Fibroblast of skin of right quadriceps (primary cell): ENCODE measurements at regions not wholly inside any gene's neighbourhood (a gene's known extent, or its start where the extent isn't known, plus 50 kb on each side); places are given as distances from the start of the nearest gene placed in this dataset.

Experiments used
- DNase-seq: peaks from one replicate; pipeline ENCODE4 v3.0.0-alpha.2; 2013

- no peak for DNase-seq
Measured at GRCh38 chr9:675697-676370, 165.7 kb upstream of the DMRT1 start.

- no peak for DNase-seq
Measured at GRCh38 chr9:676780-677438, 164.6 kb upstream of the DMRT1 start.

- DNase-seq = no peak
Measured at GRCh38 chr9:677461-678097, 163.9 kb upstream of the DMRT1 start.

GRCh38 chr9:678897-679296 lies 162.6 kb upstream of the DMRT1 start:
- no peak for DNase-seq

- DNase-seq = no peak
Measured at GRCh38 chr9:679462-679861, 162.0 kb upstream of the DMRT1 start.

- no peak for DNase-seq
Measured at GRCh38 chr9:680106-680505, 161.4 kb upstream of the DMRT1 start.

GRCh38 chr9:682633-683508 lies 158.6 kb upstream of the DMRT1 start:
- peak; percentile 19 for DNase-seq

- DNase-seq = no peak
Measured at GRCh38 chr9:683509-684021, 157.9 kb upstream of the DMRT1 start.

GRCh38 chr9:684054-684890 lies 157.2 kb upstream of the DMRT1 start:
- peak; percentile 85 for DNase-seq

GRCh38 chr9:684941-685340 lies 156.6 kb upstream of the DMRT1 start:
- peak; percentile 94 for DNase-seq

GRCh38 chr9:686321-686813 lies 155.1 kb upstream of the DMRT1 start:
- DNase-seq = peak; percentile 52

GRCh38 chr9:687034-687785 lies 154.3 kb upstream of the DMRT1 start:
- no peak for DNase-seq

- no peak for DNase-seq
Measured at GRCh38 chr9:687994-688393, 153.5 kb upstream of the DMRT1 start.

GRCh38 chr9:690517-691111 lies 150.9 kb upstream of the DMRT1 start:
- DNase-seq = no peak

- no peak for DNase-seq
Measured at GRCh38 chr9:691825-692400, 149.6 kb upstream of the DMRT1 start.

GRCh38 chr9:692636-693129 lies 148.8 kb upstream of the DMRT1 start:
- DNase-seq = no peak

- peak; percentile 91 for DNase-seq
Measured at GRCh38 chr9:693201-694091, 148.1 kb upstream of the DMRT1 start.

GRCh38 chr9:694092-694402 lies 147.4 kb upstream of the DMRT1 start:
- no peak for DNase-seq
